ENCODE measurements at regions not wholly inside any gene's neighbourhood (a gene's known extent, or its start where the extent isn't known, plus 50 kb on each side); places are given as distances from the start of the nearest gene placed in this dataset.

DNA sequence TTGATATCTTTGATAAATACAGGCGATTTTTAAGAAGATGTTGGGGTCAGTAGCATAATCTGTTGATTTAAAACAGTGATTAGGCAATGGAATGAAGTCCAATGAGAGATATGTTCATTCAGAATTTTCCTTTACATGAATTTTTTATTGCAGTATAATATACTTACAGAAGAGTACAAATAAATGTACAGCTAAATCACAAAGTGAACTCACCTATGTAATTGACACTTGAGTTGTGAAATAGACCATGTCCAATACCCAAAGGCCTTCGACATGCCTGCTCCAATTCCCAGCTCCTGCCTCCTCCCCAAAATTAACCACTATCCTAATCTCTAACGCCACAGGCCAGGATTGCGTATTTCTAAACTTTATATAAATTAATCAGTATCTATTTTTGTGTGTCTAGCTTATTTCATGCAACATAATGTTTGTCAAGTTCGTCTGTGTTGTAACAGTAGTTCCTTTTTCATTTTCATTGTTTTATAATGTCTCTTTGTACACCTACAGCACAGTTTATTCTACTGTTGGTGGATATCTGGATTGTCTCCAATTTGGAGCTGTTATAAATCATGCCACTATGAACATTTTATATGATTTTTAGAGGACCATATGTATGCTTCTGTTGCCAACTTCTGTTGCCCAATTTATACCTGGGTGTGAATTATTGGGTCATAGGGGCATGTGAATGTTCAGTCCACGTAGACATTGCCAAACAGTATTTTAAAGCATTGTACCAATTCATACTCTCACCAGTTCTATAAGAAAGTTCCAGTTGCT lies 208.3 kb downstream of the TLE1 start:
- DNase-seq = no peak

DNA sequence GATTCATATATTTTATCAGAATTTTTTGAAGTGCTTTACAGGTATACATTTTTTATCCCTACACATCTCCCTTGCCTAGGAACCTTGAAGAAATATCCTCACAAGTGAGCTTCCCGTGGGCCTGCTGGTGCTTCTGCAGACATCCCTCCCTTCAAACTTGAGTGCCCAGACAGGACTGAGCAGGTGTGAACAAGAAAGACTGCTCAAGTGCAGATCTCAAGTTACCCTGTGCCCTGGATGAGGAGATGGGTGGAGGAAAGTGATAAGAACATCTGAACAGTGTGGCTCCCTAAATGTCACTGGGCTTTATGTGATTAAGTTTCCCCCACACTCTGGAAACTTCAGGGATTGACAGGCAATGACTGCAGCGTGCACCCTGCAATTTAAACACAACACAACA lies 209.8 kb downstream of the TLE1 start:
- no peak for DNase-seq

DNA sequence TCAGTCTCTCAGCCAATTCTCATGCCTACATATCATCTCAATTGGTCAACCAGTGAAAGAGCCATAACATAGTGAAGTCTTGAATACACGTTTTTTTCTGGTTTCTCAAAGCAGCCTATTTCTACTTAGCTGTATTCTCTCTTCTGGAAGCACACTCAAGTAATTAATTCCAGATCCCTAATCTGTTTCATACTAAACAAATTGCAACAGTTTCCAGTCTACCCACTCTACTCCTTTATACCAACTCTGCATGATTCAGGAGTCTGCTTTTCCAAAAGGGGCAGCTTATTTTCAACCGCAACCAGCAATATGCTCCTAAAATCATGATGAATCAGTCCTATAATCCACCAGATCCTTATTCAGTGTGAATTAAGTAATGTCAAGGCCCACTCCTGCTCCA lies 211.7 kb downstream of the TLE1 start:
- DNase-seq = no peak

DNA sequence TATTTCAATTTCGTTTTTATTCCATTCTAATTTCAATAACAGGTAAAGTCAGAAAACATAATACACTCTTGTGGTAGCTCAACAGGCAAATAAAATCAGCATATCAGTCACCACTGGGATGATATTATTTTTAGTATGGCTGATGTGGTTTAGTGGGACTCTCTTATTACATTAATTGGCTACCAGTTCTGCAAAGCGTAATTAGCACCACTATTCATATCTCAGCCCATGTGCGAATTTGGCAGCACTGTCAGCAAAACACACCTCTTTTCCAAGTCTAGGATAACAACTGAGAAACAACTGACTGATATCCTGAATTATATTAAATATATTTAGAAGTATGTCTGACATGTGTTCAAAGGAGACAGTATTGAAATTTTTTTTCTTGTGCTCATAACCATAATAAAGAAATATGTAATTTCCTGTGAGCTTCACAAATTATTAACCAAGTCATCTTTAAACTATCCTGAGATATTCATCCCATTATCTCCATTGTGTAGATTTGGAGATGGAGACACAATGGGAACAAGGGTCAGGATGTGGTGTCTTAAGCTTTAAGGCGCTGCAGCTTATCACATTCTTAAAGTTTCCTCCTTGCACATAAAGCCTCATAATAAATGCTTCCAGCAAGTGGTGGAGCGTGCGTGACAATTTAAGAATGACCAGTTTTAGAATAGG lies 212.4 kb downstream of the TLE1 start:
- no peak for DNase-seq

DNA sequence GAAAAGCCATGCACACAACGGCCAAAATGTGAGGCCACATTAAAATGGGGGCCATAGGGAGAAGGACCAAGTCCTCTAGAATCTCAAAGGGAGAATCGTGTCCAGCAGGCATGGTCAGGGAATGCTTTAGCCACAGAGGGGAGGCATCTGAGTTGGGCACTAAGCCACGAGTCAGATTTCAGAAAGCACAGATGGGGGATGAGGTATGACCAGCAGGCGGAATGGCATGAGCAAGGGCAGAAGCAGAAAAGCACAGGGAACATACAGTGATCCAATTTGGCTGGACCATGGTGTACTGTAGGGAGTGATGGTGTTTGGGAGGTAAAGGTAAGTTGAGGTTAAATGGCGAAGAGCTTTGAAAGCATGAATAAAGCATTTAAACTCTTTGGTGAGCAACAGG lies 214.6 kb downstream of the TLE1 start:
- no peak for DNase-seq

DNA sequence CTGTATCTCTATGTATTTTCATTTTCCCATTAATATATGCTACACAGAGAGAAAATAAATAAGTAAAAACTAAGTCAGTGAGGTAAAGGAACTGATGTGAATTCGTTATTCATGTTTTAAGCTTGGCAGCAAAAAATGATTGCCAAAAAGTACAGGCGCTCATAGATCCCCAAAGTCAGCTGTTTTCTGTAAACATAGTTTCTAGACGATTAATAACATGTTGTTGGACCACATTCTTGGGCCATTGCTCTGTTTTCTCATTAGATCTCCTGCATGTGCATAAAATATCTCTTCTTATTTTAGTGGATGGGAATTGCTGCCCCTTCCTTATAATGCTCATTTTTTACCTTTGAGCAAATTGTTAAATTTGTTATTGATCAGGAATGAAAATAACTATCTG lies 215.2 kb downstream of the TLE1 start:
- no peak for DNase-seq

DNA sequence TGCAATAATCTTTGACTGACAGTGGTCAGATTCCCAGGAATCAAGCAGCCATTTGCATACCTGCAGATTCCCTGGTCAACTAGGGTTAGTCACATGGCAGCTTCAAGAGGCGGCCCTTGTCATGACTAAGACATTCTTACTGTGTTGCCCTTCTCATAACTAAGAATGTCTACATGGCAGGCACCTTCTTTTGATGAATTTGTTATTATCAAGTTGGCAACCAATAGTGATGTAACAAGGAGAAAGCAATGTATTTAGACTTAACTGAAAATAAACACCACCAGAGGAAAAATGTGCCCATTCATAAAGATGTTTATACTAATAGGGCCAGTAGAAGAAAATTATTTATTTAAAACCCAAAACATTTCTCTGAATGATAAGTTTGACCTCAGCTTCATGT lies 215.6 kb downstream of the TLE1 start:
- DNase-seq = no peak

DNA sequence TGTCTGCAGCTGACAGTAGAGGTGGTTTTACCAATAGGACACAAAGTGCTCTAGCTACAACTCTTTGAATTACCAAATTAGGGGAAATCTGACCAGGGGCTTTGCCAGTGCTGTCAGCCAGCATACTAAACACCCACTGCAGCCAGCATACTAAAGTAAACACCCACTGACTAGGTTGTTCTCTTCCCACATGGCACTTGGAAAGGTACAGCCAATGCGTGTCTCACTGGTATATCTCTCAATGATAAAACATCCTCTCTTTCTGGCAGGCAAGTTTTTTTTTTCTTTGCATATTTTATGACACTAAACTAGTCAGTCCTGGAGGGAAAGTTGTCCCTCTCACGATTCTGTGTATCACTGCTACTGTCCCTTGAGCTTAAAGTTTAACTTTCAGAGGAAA lies 216.1 kb downstream of the TLE1 start:
- DNase-seq = no peak

DNA sequence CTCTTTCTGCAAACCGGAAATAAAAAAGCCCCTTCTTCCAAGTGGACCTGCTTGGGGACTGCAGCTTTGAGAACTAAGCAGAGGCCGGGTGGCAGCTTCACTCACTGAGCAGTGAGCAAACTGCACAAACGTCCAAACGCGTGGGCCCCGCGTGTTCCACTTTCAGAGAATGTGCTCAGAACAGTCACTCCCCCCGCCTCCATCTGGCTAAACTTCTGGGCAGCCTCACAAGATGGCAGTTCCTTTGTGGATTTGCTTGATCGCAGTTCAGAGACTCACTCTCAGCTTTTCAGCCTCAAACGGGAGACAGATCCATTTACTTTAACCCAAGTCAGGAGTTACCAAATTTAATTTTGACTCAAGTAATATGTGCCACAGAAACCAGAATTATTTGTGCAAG lies 216.6 kb downstream of the TLE1 start:
- no peak for DNase-seq

DNA sequence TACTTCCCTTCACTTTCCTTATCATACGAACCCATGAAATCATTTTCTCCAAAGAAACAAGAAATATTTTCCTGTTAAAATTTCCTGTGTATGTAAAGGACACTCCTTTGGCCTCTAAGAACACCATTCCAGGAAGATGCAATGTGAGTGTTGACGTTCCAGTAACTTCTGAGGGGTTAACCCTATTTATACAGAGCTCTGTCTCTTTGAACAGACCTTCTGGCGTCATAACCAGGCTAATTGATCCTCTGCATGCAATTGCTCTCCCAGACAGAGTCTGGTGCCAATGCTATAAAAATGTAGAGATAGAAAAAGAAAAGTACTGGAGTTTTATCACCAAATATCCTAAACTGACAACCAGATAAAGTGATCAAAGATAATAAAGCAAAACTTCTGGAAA lies 218.5 kb downstream of the TLE1 start:
- no peak for DNase-seq

DNA sequence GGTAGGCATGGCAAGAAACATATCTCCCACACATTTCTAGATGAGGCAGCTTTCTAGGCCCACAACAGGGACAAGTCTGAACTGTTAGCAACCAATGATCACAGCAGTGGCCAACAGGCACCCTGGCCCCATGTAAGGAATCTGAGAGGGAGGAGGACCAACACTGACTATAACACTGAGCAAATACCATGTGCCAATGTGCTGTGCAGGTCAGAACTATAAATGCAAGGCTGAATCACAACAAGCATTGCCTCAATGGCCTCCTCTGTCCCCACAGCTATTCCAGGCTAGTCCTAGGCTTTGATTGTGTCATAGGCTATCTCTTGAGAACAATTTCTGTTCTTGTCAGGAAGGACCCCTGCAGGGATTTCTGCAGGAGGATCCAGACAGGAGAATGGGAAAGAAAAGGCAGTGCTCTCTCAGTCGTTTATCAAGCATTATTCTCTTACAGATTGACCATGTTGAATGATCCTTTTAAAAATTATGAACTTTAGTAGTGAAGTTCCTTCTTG lies 221.2 kb downstream of the TLE1 start:
- no peak for DNase-seq

DNA sequence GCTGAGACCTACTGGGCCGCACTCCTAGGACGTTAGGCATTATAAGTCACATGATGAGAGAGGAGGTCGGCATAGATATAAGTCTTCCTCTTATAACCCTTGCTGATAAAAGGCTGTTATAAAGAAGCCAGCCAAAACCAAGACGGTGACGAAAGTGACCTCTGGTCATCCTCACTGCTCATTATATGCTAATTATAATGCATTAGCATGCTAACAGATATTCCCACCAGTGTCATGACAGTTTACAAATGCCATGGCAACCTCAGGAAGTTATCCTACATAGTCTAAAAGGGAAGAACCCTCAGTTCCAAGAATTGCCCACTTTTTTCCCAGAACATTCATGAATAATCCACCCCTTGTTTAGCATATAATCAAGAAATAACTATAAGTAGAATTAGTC lies 222.4 kb downstream of the TLE1 start:
- no peak for DNase-seq

DNA sequence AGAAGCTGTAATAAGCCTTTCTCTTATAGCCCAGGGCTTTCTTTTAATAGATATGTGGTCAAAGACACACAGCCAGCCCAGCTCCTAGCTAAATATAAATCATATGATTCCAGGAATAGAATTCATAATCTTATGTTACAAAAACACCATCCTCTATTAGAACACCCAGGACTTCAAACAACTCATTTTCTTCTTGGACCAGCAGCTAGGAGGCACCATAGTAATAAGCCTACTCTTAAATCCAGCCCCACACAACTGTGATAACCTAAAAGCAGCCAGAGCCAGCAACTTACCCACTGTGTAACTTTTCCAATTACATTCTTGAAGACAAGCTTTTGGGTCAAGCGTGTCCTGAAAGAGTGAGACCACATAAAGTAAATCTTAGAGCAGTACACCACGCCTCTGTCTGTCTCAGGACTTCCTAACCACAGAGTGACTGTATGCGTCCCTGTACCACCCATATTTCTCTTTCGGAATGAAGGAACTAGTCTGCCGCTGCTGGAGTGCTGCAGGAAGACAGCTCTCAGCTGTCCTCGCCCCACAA lies 223.8 kb downstream of the TLE1 start:
- DNase-seq = no peak

DNA sequence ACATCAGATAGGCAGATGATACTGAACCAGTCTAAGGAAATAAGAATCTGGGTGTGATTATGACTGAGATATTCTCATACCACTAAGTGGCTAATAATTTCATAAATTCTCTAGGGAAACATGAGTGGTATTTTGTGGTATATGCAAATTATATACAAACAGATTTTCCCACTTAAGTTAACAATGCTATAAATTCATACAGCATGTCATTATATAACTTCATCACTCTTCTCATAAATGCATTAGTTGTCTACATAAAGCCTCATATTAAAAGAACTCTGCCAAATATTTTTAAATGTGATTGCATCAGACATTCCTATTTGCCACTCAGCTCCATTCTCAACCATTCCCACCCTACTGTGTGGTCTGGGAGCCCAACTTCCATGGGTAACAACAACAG lies 226.5 kb downstream of the TLE1 start:
- DNase-seq = no peak

DNA sequence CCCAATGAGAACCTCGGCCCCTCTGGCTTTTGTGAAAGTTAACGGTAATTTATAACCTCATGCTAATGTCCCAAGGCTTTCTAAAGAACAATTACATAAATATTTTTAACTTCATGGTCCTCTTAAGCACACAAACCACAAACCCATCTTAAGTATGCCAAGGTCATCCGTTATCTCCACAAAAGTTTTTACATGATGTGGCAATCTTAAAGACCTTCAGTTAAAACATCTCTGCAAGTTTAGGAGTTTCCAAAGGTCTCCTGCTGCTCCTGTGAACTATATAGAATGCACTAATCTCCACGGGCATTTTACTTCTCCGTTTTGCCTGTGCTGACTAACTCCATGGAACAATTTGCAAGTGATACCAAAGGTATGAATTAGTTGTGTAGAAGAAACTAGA lies 228.2 kb downstream of the TLE1 start:
- no peak for DNase-seq

DNA sequence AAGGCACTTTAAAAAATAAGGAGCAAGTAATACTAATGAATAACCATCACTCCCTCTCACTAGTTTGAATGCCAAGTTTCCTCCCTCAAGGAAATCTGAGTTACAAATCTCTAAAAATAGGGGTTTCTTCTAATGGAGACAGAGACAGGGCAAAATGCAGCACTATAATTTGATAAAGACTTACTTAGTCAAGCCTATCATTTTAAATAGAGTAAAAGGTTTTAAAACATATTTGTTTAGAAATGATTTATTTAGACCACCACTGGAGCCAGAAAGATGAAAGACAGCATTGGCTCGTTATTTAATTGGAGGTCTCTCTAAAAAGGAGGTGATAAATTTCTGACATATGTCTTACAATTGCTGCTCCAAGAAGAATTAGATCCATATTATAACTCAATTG lies 228.7 kb downstream of the TLE1 start:
- DNase-seq = no peak

DNA sequence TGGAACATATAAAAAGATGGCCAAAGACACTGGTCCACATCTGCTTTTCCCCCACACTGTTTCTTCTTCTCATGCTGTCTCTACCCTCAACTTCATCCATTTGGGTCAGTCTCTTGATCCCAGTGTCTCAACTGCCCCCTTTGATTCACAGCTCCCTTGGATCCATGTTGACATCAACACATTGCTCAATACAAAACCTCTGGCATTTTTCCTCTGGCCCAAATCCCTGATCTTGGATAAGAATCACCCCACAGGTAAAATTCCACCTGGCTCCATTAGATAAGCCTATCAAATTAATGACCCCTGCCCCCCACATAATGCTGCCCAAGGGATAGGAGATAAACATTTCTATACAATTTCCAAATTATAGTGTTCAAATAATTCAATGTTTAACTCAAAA lies 229.8 kb downstream of the TLE1 start:
- DNase-seq = no peak

DNA sequence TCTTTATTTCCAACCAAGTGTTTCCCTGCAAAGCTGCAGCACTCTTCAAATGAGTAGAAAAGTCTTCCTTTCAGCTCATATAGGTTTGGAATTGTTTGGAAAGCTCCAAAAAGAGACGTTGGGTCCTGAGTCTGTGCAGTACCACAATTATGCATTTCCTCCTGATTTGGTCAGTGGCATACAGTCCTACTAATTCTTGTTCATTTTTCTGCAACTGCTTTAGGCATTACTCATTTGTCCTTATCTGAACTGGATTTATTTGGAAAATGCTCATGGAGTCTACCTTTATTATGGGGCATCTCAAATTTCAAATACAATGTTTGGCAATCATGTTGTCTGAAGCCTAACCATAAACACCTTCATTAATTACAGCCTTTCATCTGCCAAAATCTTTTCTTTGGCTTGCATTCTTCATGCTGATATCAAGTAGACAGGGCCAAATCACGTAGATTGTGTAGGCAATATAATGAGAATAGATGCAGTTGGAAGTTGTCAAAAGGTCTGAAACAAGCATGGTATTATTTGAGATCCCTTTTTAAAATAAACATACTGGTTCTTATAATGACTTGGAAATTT lies 232.8 kb downstream of the TLE1 start:
- DNase-seq = no peak

DNA sequence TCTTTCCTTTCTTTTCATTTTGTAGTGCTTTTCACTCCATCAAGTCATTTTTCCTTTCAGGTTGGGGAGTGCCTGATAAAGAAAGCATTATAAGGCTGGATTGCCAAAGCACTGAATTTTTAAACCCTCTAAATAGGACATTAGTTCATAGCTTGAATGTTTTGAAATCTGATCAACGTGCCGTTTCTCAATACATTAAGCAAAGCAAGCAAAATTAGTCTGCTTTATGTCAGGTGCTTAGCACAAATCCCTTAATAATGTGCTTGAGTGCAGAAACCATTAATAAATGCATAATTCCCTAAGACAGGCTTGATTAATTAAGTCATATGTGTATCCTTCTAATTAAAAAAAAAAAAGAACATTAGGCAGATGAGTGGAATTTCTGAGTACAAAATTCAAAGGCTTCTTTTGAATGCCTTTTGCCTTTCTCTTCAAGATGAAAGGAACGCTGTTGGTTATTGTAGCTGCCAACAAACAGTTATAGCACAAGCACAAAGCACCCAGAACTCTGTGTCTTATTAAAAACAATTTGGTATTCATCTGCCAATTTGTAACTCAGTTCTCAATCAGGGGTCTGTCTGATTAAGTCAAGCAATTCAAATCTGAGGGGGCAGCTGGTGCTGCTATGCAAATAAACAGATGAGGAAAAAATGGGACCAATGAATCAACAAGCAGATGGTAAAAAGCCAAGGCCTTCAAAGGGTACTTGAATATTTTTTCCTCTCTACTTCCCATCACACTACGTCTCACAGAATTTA lies 233.7 kb downstream of the TLE1 start:
- no peak for DNase-seq

DNA sequence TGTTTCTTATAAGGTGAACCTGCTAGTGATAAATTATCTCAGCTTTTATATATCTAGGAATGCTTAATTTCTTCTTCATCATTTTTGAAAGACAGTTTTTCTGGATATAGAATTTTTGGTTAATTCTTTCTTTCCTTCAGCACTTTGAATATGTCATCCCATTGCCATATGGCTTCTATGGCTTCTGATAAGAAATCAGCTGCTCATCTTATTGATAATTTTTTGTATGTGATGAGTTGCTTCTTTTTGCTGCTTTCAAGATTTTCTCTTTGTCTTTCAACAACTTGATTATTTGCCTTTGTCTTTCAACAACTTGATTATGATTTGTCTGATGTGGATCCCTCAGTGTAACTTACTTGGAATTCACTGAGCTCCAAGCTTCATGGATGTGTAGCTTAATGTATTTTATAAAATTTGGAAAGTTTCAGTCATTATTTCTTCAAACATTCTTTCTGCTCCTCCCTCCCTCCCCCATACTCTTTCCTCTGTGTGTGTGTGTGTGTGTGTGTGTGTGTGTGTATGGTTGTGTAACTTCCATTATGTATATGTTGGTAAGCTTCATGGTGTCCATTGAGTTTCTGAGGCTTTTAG lies 243.9 kb downstream of the TLE1 start:
- DNase-seq = no peak

DNA sequence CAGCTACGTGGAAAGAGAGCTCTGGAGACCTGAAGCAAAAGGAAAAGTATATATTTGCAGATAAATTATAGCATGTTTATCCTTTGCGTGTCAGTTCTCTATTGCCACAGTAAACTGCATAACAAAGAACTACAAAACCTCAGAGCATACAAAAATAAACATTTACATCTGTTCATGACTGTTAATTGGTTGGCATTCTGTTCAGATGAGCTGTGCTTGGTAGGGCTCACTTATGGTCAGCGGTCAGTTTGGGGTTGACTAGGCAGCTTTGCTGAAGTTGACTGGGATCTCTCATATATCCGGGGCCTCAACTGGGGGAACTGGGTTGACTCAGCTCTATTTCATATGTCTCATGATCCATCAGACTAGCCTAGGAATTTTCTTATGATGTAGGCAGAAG lies 257.7 kb downstream of the TLE1 start:
- DNase-seq = no peak

DNA sequence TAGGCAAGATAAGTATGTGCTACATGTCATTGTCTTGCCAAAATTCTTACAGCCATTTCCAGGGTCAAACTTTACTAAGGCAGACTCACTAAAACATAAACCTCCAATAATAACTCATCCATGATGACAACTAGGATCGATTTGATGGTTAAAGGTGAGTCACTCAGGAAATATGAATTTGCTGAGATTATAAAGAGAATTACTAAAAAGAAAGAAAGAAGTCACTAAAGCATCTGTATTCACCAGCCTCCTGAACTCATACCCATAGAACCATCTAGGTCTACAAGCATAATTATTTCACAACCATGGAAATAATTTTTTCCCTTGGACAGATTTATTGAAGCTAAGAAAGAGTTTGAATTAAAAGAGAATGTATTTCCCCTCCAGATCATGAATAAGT lies 258.6 kb downstream of the TLE1 start:
- DNase-seq = no peak

DNA sequence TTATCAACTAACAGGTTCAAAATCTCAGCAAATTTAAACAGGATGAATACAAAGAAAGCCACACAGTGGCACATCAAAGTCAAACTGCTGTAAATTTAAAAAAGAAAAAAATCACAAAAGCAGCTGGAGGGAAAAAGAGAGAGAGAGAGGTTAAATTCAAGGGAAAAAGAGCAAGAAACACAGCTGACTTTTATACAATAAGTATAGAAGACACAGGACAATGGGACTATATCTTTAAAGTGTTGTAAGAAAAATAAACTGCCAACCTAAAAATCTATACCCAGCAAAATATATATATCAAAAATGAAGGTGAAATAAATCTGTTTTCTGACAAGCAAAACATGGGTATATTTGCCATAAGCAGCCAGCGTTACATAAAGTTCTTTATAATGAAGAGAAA lies 261.5 kb downstream of the TLE1 start:
- no peak for DNase-seq

All from activated CD8-positive, alpha-beta memory T cell treated with anti-CD3 and anti-CD28 coated beads, Interleukin-2, amount 50 U/mL, for 48 hours (primary cell).